ENCODE measurements at regions not wholly inside any gene's neighbourhood (a gene's known extent, or its start where the extent isn't known, plus 50 kb on each side); places are given as distances from the start of the nearest gene placed in this dataset.

- TF ChIP-seq CTCF (IDR thresholded peaks at IDR 0.05) (no peak), POLR2A (IDR thresholded peaks at IDR 0.05) (no peak), POLR2AphosphoS5 (IDR thresholded peaks at IDR 0.05) (no peak), EP300 (IDR thresholded peaks at IDR 0.05) (no peak)
These were observed 66.6 kb downstream of the ABCC12 start for GRCh38 chr16:48089053-48089792.
